NCI-H69 (cell line): ENCODE measurements at regions not wholly inside any gene's neighbourhood (a gene's known extent, or its start where the extent isn't known, plus 50 kb on each side); places are given as distances from the start of the nearest gene placed in this dataset.
"Not testable (repeated sequence)": the region's sequence is repeated elsewhere in the genome, so short reads cannot be mapped to it uniquely, and the experiment has no call there.

ENCODE experiments used
- DNase-seq: peaks from one replicate; lab custom pipeline; 2025; lab: John Stamatoyannopoulos, UW

- DNase-seq = no peak
Measured at GRCh38 chr2:236774171-236774570, 204.5 kb downstream of the ACKR3 start.

GRCh38 chr2:236775511-236775910 lies 205.9 kb downstream of the ACKR3 start:
- no peak for DNase-seq

- no peak for DNase-seq
Measured at GRCh38 chr2:236776206-236776605, 206.6 kb downstream of the ACKR3 start.

- DNase-seq = peak; percentile 83
Measured at GRCh38 chr2:236776695-236777251, 207.1 kb downstream of the ACKR3 start.

- DNase-seq = no peak
Measured at GRCh38 chr2:236777408-236777807, 207.8 kb downstream of the ACKR3 start.

GRCh38 chr2:236781933-236782816 lies 212.6 kb downstream of the ACKR3 start:
- DNase-seq = peak; percentile 3

- DNase-seq = no peak
Measured at GRCh38 chr2:236782938-236783337, 213.3 kb downstream of the ACKR3 start.

GRCh38 chr2:236783417-236784020 lies 213.9 kb downstream of the ACKR3 start:
- no peak for DNase-seq

- no peak for DNase-seq
Measured at GRCh38 chr2:236785611-236786057, 216.0 kb downstream of the ACKR3 start.

GRCh38 chr2:236786751-236787150 lies 217.1 kb downstream of the ACKR3 start:
- no peak for DNase-seq

- not testable (repeated sequence) for DNase-seq
Measured at GRCh38 chr2:236787376-236787775, 217.8 kb downstream of the ACKR3 start.

GRCh38 chr2:236787885-236788284 lies 218.3 kb downstream of the ACKR3 start:
- DNase-seq = no peak

- peak; percentile 8 for DNase-seq
Measured at GRCh38 chr2:236790963-236791362, 221.3 kb downstream of the ACKR3 start.

GRCh38 chr2:236793023-236794011 lies 223.7 kb downstream of the ACKR3 start:
- DNase-seq = no peak

- DNase-seq = peak; percentile 52
Measured at GRCh38 chr2:236794176-236794957, 224.7 kb downstream of the ACKR3 start.

GRCh38 chr2:236795169-236795860 lies 225.7 kb downstream of the ACKR3 start:
- DNase-seq = no peak

GRCh38 chr2:236795861-236796219 lies 226.2 kb downstream of the ACKR3 start:
- DNase-seq = no peak

GRCh38 chr2:236796236-236796635 lies 226.6 kb downstream of the ACKR3 start:
- no peak for DNase-seq

- DNase-seq = no peak
Measured at GRCh38 chr2:236797411-236797810, 227.8 kb downstream of the ACKR3 start.

GRCh38 chr2:236798491-236798890 lies 228.9 kb downstream of the ACKR3 start:
- DNase-seq = no peak
